GM23338 (cell line): ENCODE measurements at regions not wholly inside any gene's neighbourhood (a gene's known extent, or its start where the extent isn't known, plus 50 kb on each side); places are given as distances from the start of the nearest gene placed in this dataset.

ENCODE experiments used
- EZH2 ChIP-seq: fragments of 200-600 bp; sonication (generic); IDR thresholded peaks from one replicate; pipeline ENCODE4 v1.8.0; 2017; ENCODE audit warnings: antibody characterized with exemption, mild to moderate bottlenecking, low read depth; ENCODE audit not compliant: unreplicated experiment
- EZH2phosphoT487 ChIP-seq: fragments of 200-600 bp; sonication (generic); IDR thresholded peaks from one replicate; pipeline ENCODE4 v1.8.1; 2018; ENCODE audit warnings: antibody characterized with exemption; ENCODE audit not compliant: unreplicated experiment
- JUNB ChIP-seq: IDR thresholded peaks from one replicate; pipeline ENCODE4 v1.6.1; 2016; ENCODE audit warnings: antibody characterized with exemption; ENCODE audit not compliant: unreplicated experiment
- NANOG ChIP-seq: IDR thresholded peaks from 2 replicates; pipeline ENCODE4 v1.6.1; 2016; ENCODE audit warnings: antibody characterized with exemption, borderline replicate concordance
- POLR2AphosphoS5 ChIP-seq: IDR thresholded peaks from 2 replicates; pipeline ENCODE4 v1.6.1; 2016; ENCODE audit warnings: antibody characterized with exemption, low read depth
- STAT1 ChIP-seq: IDR thresholded peaks from one replicate; pipeline ENCODE4 v1.6.1; 2016; ENCODE audit warnings: antibody characterized with exemption; ENCODE audit not compliant: unreplicated experiment
- TF ChIP-seq, protein P1 (sequence below), 2 experiments: fragments of 200-600 bp in 1 of 2; sonication (generic) in 1 of 2; conservative IDR thresholded peaks; 2 replicates each; pipeline versions ENCODE4 v1.5.1 to v1.6.1; 2016 to 2017; ENCODE audit warnings: antibody characterized with exemption in 2 of 2, low read depth in 2 of 2, mild to moderate bottlenecking in 2 of 2, moderate library complexity in 1 of 2
- TF ChIP-seq, protein P2 (sequence below): IDR thresholded peaks from one replicate; pipeline ENCODE4 v1.6.1; 2018; ENCODE audit warnings: antibody characterized with exemption; ENCODE audit not compliant: unreplicated experiment

DNA sequence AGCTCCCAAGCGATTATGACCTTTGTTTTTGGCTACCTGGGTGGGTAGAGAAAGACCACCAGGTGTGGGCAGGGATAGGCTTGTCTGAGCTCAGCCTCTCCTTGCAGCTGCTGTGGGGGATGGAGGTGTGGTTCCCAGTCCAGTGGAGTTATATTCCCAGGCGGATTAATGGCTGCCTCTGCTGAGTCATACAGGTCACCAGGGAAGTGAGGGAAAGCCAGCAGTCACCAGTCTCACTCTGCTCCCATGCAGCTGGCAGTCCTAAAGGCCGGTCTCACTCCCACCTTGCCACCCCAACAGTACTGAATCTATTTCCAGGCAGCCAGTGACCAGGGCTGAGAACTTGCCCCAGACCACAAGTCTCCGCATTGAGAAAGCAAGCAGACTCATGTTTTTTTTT lies 399.2 kb downstream of the VRK1 start:
- TF ChIP-seq, protein P1, sequence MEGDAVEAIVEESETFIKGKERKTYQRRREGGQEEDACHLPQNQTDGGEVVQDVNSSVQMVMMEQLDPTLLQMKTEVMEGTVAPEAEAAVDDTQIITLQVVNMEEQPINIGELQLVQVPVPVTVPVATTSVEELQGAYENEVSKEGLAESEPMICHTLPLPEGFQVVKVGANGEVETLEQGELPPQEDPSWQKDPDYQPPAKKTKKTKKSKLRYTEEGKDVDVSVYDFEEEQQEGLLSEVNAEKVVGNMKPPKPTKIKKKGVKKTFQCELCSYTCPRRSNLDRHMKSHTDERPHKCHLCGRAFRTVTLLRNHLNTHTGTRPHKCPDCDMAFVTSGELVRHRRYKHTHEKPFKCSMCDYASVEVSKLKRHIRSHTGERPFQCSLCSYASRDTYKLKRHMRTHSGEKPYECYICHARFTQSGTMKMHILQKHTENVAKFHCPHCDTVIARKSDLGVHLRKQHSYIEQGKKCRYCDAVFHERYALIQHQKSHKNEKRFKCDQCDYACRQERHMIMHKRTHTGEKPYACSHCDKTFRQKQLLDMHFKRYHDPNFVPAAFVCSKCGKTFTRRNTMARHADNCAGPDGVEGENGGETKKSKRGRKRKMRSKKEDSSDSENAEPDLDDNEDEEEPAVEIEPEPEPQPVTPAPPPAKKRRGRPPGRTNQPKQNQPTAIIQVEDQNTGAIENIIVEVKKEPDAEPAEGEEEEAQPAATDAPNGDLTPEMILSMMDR (conservative IDR thresholded peaks at IDR 0.05; ENCODE audit: low read depth in 2 of 2), result no peak
- TF ChIP-seq JUNB (no peak), EZH2 (no peak), NANOG (no peak), POLR2AphosphoS5 (no peak), STAT1 (no peak), EZH2phosphoT487 (no peak)
- TF ChIP-seq, protein P2, sequence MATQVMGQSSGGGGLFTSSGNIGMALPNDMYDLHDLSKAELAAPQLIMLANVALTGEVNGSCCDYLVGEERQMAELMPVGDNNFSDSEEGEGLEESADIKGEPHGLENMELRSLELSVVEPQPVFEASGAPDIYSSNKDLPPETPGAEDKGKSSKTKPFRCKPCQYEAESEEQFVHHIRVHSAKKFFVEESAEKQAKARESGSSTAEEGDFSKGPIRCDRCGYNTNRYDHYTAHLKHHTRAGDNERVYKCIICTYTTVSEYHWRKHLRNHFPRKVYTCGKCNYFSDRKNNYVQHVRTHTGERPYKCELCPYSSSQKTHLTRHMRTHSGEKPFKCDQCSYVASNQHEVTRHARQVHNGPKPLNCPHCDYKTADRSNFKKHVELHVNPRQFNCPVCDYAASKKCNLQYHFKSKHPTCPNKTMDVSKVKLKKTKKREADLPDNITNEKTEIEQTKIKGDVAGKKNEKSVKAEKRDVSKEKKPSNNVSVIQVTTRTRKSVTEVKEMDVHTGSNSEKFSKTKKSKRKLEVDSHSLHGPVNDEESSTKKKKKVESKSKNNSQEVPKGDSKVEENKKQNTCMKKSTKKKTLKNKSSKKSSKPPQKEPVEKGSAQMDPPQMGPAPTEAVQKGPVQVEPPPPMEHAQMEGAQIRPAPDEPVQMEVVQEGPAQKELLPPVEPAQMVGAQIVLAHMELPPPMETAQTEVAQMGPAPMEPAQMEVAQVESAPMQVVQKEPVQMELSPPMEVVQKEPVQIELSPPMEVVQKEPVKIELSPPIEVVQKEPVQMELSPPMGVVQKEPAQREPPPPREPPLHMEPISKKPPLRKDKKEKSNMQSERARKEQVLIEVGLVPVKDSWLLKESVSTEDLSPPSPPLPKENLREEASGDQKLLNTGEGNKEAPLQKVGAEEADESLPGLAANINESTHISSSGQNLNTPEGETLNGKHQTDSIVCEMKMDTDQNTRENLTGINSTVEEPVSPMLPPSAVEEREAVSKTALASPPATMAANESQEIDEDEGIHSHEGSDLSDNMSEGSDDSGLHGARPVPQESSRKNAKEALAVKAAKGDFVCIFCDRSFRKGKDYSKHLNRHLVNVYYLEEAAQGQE, result no peak
